Adrenal gland (tissue), 5 donors: ENCODE measurements at regions not wholly inside any gene's neighbourhood (a gene's known extent, or its start where the extent isn't known, plus 50 kb on each side); places are given as distances from the start of the nearest gene placed in this dataset.

Experiments
- CTCF ChIP-seq, 6 experiments: fragments of 450-650 bp in 4 of 6; fragments of 200-600 bp in 2 of 6; sonication (generic) in 1 of 6; IDR thresholded peaks; 1 replicate in 5 of 6; 2 replicates in 1 of 6; pipeline versions ENCODE4 v1.5.1 to v1.8.0; 2016 to 2021; ENCODE audit warnings: antibody characterized with exemption in 6 of 6, mild to moderate bottlenecking in 2 of 6, moderate library complexity in 1 of 6
- POLR2A ChIP-seq, 2 donors: fragments of 450-650 bp; IDR thresholded peaks; one replicate each; pipeline ENCODE4 v1.6.1; 2017; ENCODE audit warnings: antibody characterized with exemption in 2 of 2, mild to moderate bottlenecking in 2 of 2, moderate library complexity in 1 of 2
- donor health status: DM: no; HTN: no; CAD: no.

GRCh38 chr2:122999258-122999657 is 1025.8 kb upstream of the CNTNAP5 start:
- TF ChIP-seq CTCF (IDR thresholded peaks at IDR 0.05) (no peak), POLR2A (IDR thresholded peaks at IDR 0.05) (no peak)
